ENCODE measurements at regions not wholly inside any gene's neighbourhood (a gene's known extent, or its start where the extent isn't known, plus 50 kb on each side); places are given as distances from the start of the nearest gene placed in this dataset.

DNA sequence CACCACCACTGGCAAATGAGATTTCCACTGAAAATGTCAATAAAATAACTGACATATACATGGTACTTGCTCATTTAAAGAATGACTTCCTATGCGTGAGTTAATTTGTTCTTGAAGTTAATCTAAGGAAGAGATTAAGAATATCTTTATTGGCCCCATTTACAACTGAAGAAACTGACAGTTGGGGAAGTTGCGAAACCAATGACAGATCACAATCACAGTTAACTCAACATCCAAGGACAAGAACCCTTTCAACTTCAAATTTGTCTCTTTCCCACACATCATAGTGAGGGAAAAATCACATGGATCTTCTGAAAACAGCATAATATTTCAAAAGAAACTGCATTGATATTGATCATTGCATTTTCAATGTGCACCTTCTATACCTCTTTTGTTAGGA lies 565.4 kb downstream of the IRS1 start:
- WGBS = 94% methylated on average over 2 of the region's 2 CpGs
- no peak for TF ChIP-seq JUND (IDR thresholded peaks at IDR 0.05)
- no peak for TF ChIP-seq YY1 (IDR thresholded peaks at IDR 0.05)
- TF ChIP-seq NR2F2 (IDR thresholded peaks at IDR 0.05) = no peak
- Histone ChIP-seq H3K36me3 (ENCODE audit: control insufficient read depth in 4 of 4, insufficient read depth in 3 of 4, low read depth in 1 of 4, low read length in 3 of 4) (no peaks in the 10 kb centered on the region), H3K27me3 (ENCODE audit: control insufficient read depth in 4 of 4, insufficient read depth in 4 of 4, low read length in 3 of 4) (no peaks in the 10 kb centered on the region), H3K4me1 (ENCODE audit: control insufficient read depth in 4 of 4, insufficient read depth in 4 of 4, low read length in 3 of 4) (no peaks in the 10 kb centered on the region), H3K4me3 (ENCODE audit: low read depth in 1 of 3, low read length in 3 of 3) (no peak overlapping the region), H3K9me3 (ENCODE audit: control insufficient read depth in 4 of 4, low read length in 3 of 4) (no peaks in the 10 kb centered on the region), H3K9ac (ENCODE audit: low read depth in 1 of 2, low read length in 2 of 2) (no peak overlapping the region), H3K27ac (ENCODE audit: low read depth in 1 of 2, low read length in 2 of 2) (no peak overlapping the region)
- DNase-seq (ENCODE audit: low spot score) = no peak

DNA sequence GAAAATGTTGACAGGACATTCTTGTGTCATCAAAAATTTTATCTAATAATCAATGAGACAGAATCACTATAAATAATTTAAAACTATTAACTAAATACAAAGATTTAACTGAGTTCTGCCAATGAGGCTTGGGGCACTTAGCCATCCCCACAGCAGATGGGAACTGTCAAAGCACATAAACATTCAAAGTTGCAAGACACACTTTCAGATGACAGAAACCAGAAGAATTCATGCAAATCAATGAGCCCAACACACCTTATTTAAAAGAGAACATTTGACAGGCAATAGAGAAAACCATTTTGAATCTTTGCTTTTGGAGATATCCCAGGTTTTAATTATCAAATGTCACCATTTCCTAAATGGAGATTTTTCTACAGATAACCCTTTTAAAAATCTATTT lies 566.2 kb downstream of the IRS1 start:
- H3K9ac ChIP-seq (ENCODE audit: low read depth in 1 of 2, low read length in 2 of 2) = no peak overlapping the region
- no peaks in the 10 kb centered on the region for H3K27me3 ChIP-seq (ENCODE audit: control insufficient read depth in 4 of 4, insufficient read depth in 4 of 4, low read length in 3 of 4)
- H3K9me3 ChIP-seq (ENCODE audit: control insufficient read depth in 4 of 4, low read length in 3 of 4) = no peaks in the 10 kb centered on the region
- H3K4me3 ChIP-seq (ENCODE audit: low read depth in 1 of 3, low read length in 3 of 3) = no peak overlapping the region
- no peaks in the 10 kb centered on the region for H3K4me1 ChIP-seq (ENCODE audit: control insufficient read depth in 4 of 4, insufficient read depth in 4 of 4, low read length in 3 of 4)
- no peak overlapping the region for H3K27ac ChIP-seq (ENCODE audit: low read depth in 1 of 2, low read length in 2 of 2)
- DNase-seq (ENCODE audit: low spot score) = no peak
- TF ChIP-seq FOXA2 (IDR thresholded peaks at IDR 0.05) (no peak), HNF4G (IDR thresholded peaks at IDR 0.05) (no peak), HNF4A (conservative IDR thresholded peaks at IDR 0.05) (no peak), JUND (IDR thresholded peaks at IDR 0.05) (no peak), SP1 (IDR thresholded peaks at IDR 0.05) (no peak), GABPA (IDR thresholded peaks at IDR 0.05 in 1 of 2, conservative IDR thresholded peaks at IDR 0.05 in 1 of 2) (no peak)
- TF ChIP-seq, protein P1, sequence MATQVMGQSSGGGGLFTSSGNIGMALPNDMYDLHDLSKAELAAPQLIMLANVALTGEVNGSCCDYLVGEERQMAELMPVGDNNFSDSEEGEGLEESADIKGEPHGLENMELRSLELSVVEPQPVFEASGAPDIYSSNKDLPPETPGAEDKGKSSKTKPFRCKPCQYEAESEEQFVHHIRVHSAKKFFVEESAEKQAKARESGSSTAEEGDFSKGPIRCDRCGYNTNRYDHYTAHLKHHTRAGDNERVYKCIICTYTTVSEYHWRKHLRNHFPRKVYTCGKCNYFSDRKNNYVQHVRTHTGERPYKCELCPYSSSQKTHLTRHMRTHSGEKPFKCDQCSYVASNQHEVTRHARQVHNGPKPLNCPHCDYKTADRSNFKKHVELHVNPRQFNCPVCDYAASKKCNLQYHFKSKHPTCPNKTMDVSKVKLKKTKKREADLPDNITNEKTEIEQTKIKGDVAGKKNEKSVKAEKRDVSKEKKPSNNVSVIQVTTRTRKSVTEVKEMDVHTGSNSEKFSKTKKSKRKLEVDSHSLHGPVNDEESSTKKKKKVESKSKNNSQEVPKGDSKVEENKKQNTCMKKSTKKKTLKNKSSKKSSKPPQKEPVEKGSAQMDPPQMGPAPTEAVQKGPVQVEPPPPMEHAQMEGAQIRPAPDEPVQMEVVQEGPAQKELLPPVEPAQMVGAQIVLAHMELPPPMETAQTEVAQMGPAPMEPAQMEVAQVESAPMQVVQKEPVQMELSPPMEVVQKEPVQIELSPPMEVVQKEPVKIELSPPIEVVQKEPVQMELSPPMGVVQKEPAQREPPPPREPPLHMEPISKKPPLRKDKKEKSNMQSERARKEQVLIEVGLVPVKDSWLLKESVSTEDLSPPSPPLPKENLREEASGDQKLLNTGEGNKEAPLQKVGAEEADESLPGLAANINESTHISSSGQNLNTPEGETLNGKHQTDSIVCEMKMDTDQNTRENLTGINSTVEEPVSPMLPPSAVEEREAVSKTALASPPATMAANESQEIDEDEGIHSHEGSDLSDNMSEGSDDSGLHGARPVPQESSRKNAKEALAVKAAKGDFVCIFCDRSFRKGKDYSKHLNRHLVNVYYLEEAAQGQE (IDR thresholded peaks at IDR 0.05) = no peak
- no peaks in the 10 kb centered on the region for H3K36me3 ChIP-seq (ENCODE audit: control insufficient read depth in 4 of 4, insufficient read depth in 3 of 4, low read depth in 1 of 4, low read length in 3 of 4)

DNA sequence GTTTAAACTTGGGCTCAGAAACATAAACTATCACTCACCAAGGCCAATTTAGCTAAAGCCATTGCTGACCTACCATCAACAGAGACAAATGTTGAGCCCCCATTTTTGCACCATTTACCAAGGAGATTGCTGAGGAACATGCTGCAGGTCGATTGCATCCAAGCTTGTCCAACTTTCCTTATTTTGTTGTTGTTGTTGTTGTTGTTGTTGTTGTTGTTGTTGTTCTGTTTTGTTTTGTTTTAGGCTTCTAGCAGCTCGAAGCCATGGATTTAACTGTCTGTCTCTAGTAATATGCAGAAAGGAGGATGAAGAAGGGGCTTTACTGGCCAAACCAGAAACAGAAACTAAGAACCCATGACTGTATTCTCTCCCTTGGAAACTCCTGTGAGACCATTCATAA lies 571.5 kb downstream of the IRS1 start:
- no peak for DNase-seq (ENCODE audit: low spot score)
- H3K9me3 ChIP-seq (ENCODE audit: control insufficient read depth in 4 of 4, low read length in 3 of 4) = no peaks in the 10 kb centered on the region
- no peaks in the 10 kb centered on the region for H3K27me3 ChIP-seq (ENCODE audit: control insufficient read depth in 4 of 4, insufficient read depth in 4 of 4, low read length in 3 of 4)
- TF ChIP-seq YY1 (IDR thresholded peaks at IDR 0.05) (no peak), JUND (IDR thresholded peaks at IDR 0.05) (no peak), FOXA1 (IDR thresholded peaks at IDR 0.05) (no peak), SP1 (IDR thresholded peaks at IDR 0.05) (no peak), NR2F2 (IDR thresholded peaks at IDR 0.05) (no peak)
- H3K36me3 ChIP-seq (ENCODE audit: control insufficient read depth in 4 of 4, insufficient read depth in 3 of 4, low read depth in 1 of 4, low read length in 3 of 4) = no peaks in the 10 kb centered on the region
- H3K27ac ChIP-seq (ENCODE audit: low read depth in 1 of 2, low read length in 2 of 2) = no peak overlapping the region
- H3K4me1 ChIP-seq (ENCODE audit: control insufficient read depth in 4 of 4, insufficient read depth in 4 of 4, low read length in 3 of 4) = no peaks in the 10 kb centered on the region
- WGBS = 82% methylated on average over 2 of the region's 2 CpGs
- no peak overlapping the region for H3K4me3 ChIP-seq (ENCODE audit: low read depth in 1 of 3, low read length in 3 of 3)
- H3K9ac ChIP-seq (ENCODE audit: low read depth in 1 of 2, low read length in 2 of 2) = no peak overlapping the region

DNA sequence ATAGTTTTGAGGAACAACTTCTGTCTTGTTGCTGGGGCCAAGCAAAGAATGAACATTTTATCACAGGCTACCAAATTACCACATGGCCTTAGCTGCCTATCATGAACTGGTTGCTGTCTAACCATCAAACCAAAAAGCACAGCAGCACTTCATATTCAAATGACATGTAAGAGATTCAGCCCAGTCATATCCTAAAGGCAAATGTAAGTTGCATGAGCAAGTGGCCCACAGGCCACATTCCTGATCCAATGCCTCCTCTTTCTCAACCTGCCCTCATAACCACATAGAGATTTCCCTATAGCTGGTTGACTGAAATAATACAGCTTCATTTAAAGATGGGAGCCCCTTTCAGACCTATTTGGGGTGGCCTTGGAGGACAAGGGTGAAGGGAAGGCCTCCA lies 572.3 kb downstream of the IRS1 start:
- no peak overlapping the region for H3K27ac ChIP-seq (ENCODE audit: low read depth in 1 of 2, low read length in 2 of 2)
- H3K27me3 ChIP-seq (ENCODE audit: control insufficient read depth in 4 of 4, insufficient read depth in 4 of 4, low read length in 3 of 4) = no peaks in the 10 kb centered on the region
- H3K9ac ChIP-seq (ENCODE audit: low read depth in 1 of 2, low read length in 2 of 2) = no peak overlapping the region
- no peaks in the 10 kb centered on the region for H3K36me3 ChIP-seq (ENCODE audit: control insufficient read depth in 4 of 4, insufficient read depth in 3 of 4, low read depth in 1 of 4, low read length in 3 of 4)
- no peaks in the 10 kb centered on the region for H3K9me3 ChIP-seq (ENCODE audit: control insufficient read depth in 4 of 4, low read length in 3 of 4)
- no peak for DNase-seq (ENCODE audit: low spot score)
- no peak overlapping the region for H3K4me3 ChIP-seq (ENCODE audit: low read depth in 1 of 3, low read length in 3 of 3)
- H3K4me1 ChIP-seq (ENCODE audit: control insufficient read depth in 4 of 4, insufficient read depth in 4 of 4, low read length in 3 of 4) = no peaks in the 10 kb centered on the region
- TF ChIP-seq SP1 (IDR thresholded peaks at IDR 0.05) = no peak
- TF ChIP-seq RXRA (IDR thresholded peaks at IDR 0.05) = no peak
- TF ChIP-seq FOXA2 (IDR thresholded peaks at IDR 0.05) = no peak
- TF ChIP-seq GABPA (IDR thresholded peaks at IDR 0.05 in 1 of 2, conservative IDR thresholded peaks at IDR 0.05 in 1 of 2) = no peak
- TF ChIP-seq EGR1 (IDR thresholded peaks at IDR 0.05; ENCODE audit: low read depth in 2 of 2) = no peak
- TF ChIP-seq HNF4A (conservative IDR thresholded peaks at IDR 0.05) = no peak
- TF ChIP-seq, protein P2, sequence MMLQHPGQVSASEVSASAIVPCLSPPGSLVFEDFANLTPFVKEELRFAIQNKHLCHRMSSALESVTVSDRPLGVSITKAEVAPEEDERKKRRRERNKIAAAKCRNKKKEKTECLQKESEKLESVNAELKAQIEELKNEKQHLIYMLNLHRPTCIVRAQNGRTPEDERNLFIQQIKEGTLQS (IDR thresholded peaks at IDR 0.05) = no peak
- TF ChIP-seq, protein P1 (IDR thresholded peaks at IDR 0.05) = no peak
- TF ChIP-seq FOXA1 (IDR thresholded peaks at IDR 0.05) = no peak
- no peak for TF ChIP-seq NR2F2 (IDR thresholded peaks at IDR 0.05)
- TF ChIP-seq YY1 (IDR thresholded peaks at IDR 0.05) = no peak
- no peak for TF ChIP-seq HNF4G (IDR thresholded peaks at IDR 0.05)
- TF ChIP-seq, protein P3, sequence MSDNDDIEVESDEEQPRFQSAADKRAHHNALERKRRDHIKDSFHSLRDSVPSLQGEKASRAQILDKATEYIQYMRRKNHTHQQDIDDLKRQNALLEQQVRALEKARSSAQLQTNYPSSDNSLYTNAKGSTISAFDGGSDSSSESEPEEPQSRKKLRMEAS (IDR thresholded peaks at IDR 0.05) = no peak

Measured in liver (tissue), 7 donors.